NCI-H146 (cell line): ENCODE measurements at regions not wholly inside any gene's neighbourhood (a gene's known extent, or its start where the extent isn't known, plus 50 kb on each side); places are given as distances from the start of the nearest gene placed in this dataset.
"Not testable (repeated sequence)": the region's sequence is repeated elsewhere in the genome, so short reads cannot be mapped to it uniquely, and the experiment has no call there.

Source experiments
- DNase-seq: peaks from one replicate; lab custom pipeline; 2025; lab: John Stamatoyannopoulos, UW

- no peak for DNase-seq
Measured at GRCh38 chrX:94834226-94834625, 1160.2 kb downstream of the FAM133A start.

- no peak for DNase-seq
Measured at GRCh38 chrX:94850811-94851210, 1176.8 kb downstream of the FAM133A start.

DNA sequence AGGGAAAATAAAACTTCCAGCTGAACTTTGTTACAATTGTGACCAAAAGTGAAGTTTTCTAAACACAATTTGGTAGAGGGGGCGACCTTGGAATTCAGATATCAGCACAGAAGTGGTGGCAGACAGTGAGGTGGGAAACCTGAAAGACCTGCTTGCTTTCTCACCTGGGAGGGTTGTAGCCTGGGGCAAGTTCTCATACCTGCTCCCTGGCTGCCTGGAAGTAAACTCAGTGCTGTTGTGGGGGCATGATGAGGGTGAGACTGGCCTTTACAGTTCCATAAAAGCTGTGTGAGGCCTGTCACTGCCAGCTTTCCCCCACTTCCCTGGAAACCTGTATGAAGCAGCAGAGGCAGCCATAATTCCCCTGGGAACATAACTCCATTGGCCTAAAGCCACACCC lies 1180.2 kb downstream of the FAM133A start:
- DNase-seq, result no peak

DNA sequence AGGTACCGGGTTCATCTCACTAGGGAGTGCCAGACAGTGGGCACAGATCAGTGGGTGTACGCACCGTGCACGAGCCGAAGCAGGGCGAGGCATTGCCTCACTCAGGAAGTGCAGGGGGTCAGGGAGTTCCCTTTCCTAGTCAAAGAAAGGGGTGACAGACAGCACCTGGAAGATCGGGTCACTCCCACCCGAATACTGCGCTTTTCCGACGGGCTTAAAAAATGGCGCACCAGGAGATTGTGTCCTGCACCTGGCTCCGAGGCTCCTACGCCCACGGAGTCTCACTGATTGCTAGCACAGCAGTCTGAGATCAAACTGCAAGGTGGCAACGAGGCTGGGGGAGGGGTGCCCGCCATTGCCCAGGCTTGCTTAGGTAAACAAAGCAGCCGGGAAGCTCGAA lies 1188.5 kb downstream of the FAM133A start:
- DNase-seq, result peak; percentile 2

- DNase-seq, result no peak
Measured at GRCh38 chrX:94871640-94872039, 1197.6 kb downstream of the FAM133A start.

- DNase-seq, result no peak
Measured at GRCh38 chrX:94901849-94902248, 1227.8 kb downstream of the FAM133A start.

- no peak for DNase-seq
Measured at GRCh38 chrX:94908171-94908570, 1234.2 kb downstream of the FAM133A start.

GRCh38 chrX:94908648-94909047 lies 1234.6 kb downstream of the FAM133A start:
- no peak for DNase-seq

DNA sequence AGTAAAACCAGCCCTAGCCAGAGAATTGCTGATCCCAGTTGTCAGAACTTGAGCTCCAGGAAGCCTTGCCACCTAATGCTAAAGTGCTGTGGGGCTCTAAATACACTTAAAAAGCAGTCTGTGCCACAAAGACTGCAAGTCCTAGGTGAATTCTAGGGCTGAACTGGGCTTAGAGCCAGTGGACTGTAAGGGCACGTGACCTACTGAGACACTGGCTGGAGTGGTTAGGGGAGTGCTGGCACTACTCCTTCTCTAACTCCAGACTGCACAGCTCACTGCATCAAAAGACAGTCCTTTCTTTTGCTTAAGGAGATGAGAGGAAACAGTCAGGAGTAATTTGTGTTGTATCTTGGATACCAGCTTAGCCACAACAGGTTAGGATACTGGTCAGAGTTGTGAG lies 1240.2 kb downstream of the FAM133A start:
- DNase-seq, result no peak

- DNase-seq, result no peak
Measured at GRCh38 chrX:94932278-94932965, 1258.4 kb downstream of the FAM133A start.

- DNase-seq, result no peak
Measured at GRCh38 chrX:94936722-94937121, 1262.7 kb downstream of the FAM133A start.

DNA sequence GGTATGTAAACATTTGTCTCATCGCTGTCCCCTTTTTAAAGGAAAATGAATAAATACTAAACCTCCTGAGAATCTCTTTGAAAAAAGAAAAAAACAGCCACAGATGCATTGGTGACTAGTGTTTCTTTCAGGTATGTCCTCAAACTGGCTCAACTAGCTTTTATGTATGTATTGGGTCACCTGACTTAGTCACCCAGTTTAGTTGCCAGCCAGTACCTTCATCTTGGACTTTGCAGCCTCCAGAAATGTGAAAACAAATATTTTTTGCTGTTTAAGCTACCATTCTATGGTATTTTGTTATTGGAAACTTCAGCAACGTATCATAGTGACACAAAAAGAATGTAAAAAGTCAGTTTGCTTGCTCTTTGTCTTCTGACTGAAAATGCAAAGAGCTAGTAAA lies 1263.5 kb downstream of the FAM133A start:
- no peak for DNase-seq

GRCh38 chrX:94942603-94943002 lies 1268.6 kb downstream of the FAM133A start:
- DNase-seq, result no peak

DNA sequence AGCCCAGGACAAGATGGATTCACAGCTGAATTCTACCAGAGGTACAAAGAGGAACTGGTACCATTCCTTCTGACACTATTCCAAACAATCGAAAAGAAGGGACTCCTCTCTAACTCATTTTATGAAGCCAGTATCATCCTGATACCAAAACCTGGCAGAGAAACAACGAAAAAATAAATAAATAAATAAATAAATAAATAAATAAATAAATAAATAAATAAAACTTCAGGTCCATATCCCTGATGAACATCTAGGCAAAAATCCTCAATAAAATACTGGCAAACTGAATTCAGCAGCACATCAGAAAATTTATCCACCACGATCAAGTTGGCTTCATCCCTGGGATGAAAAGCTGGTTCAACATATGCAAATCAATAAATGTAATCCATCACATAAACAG lies 1272.1 kb downstream of the FAM133A start:
- DNase-seq, result not testable (repeated sequence)

DNA sequence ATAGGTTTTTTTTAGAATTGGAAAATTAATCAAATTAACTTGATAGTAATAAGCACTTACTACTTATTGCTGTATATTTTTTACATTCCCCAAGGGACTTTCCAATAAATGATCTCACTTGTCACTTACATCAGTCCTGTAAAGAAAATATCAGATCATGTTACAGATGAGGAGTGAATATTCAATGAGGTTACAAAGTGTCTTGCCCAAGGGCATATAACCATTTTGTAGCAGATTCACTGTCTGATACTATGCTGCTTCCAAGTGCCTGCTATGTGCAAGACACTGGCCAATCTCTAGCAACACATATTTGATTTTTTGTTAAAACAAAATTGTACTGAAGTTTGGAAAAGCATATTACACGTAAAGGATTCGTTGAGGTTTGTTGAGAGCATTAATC lies 1287.7 kb downstream of the FAM133A start:
- no peak for DNase-seq

DNA sequence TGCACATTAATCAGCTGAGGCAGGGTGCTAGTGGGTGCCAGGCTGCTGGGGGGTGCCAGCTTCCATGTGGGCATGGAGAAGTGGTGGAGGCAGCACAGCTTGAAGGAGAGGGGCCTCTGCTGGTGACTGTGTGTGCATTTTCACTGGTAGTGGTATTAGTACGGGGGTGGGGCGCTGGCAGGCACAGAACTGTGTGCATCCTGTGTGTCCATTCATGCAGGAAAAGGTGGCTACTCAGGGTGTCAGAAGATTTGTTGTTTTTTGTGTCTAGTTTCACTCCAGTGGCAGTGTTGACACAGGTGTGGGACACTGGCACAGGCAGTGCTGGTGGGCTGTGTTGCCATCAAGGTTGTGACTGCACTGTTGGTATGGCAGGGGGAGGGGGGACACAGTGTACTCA lies 1303.6 kb downstream of the FAM133A start:
- no peak for DNase-seq

DNA sequence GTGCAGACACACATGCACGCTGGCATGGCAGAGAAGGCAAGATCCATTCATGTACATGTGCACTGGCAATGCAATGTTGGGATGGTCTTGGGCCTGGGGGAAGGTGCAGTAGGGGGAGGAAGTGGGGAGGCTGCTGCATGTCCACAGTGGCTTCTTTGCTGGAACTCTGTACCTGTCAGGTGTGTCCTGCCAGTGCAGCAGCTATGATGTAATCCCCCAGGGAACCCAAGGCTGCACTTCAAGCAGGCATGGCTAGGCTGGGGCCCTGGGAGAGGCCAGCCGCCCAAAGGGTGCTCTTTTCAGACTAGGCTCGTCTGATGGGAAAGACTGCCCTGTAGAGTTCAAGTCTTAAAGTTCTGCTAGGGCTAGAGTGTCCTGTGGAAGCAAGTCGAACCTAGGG lies 1304.0 kb downstream of the FAM133A start:
- DNase-seq, result no peak
